Glutamatergic neuron (in vitro differentiated cells): ENCODE measurements at regions not wholly inside any gene's neighbourhood (a gene's known extent, or its start where the extent isn't known, plus 50 kb on each side); places are given as distances from the start of the nearest gene placed in this dataset.

Source experiments
- DNase-seq: peaks from one replicate; pipeline ENCODE4 v3.0.0; 2022
- H3K27ac Mint-ChIP-seq: one replicate; pipeline ENCODE4 v1.8.0; 2020; ENCODE audit warnings: mild to moderate bottlenecking, mixed read lengths, inconsistent platforms; ENCODE audit not compliant: unreplicated experiment
- H3K27me3 Mint-ChIP-seq: one replicate; pipeline ENCODE4 v1.8.0; 2020; ENCODE audit warnings: mild to moderate bottlenecking, moderate library complexity, mixed read lengths, inconsistent platforms; ENCODE audit not compliant: unreplicated experiment
- H3K36me3 Mint-ChIP-seq: one replicate; pipeline ENCODE4 v1.8.0; 2020; ENCODE audit warnings: mild to moderate bottlenecking, mixed read lengths, inconsistent platforms; ENCODE audit not compliant: unreplicated experiment
- H3K4me1 Mint-ChIP-seq: one replicate; pipeline ENCODE4 v1.8.0; 2020; ENCODE audit warnings: mild to moderate bottlenecking, low read depth, mixed read lengths, inconsistent platforms; ENCODE audit not compliant: unreplicated experiment
- H3K4me3 Mint-ChIP-seq: one replicate; pipeline ENCODE4 v1.8.0; 2020; ENCODE audit warnings: mild to moderate bottlenecking, mixed read lengths, inconsistent platforms; ENCODE audit not compliant: unreplicated experiment
- H3K9me3 Mint-ChIP-seq: one replicate; pipeline ENCODE4 v1.8.0; 2020; ENCODE audit warnings: mild to moderate bottlenecking, moderate library complexity, mixed read lengths, inconsistent platforms; ENCODE audit not compliant: unreplicated experiment
- TF ChIP-seq, protein P1 (sequence below): fragments of 200-600 bp; sonication (generic); IDR thresholded peaks from one replicate; pipeline ENCODE4 v1.5.0; 2021; ENCODE audit not compliant: partially characterized antibody, unreplicated experiment

DNA sequence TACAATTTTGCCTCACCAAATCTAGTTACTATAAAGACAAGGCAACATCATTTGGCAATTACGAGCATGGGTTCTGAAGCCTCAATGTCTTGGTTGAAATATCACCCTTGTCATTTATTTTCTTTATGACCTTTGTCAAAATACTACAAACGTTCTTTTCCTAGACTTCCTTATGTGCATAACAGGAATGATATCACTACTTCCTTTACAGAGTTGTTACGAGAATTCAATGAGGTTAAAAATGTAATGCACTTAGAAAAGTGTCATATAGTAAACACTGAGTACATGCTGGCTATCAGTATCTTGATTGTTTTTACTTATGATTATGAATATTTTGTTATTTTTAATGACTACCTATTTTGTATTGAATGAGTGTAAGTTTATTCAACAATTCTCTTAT, 640.9 kb upstream of the CCNG1 start:
- H3K36me3 Mint-ChIP-seq, result no peaks in the 10 kb centered on the region
- TF ChIP-seq, protein P1, sequence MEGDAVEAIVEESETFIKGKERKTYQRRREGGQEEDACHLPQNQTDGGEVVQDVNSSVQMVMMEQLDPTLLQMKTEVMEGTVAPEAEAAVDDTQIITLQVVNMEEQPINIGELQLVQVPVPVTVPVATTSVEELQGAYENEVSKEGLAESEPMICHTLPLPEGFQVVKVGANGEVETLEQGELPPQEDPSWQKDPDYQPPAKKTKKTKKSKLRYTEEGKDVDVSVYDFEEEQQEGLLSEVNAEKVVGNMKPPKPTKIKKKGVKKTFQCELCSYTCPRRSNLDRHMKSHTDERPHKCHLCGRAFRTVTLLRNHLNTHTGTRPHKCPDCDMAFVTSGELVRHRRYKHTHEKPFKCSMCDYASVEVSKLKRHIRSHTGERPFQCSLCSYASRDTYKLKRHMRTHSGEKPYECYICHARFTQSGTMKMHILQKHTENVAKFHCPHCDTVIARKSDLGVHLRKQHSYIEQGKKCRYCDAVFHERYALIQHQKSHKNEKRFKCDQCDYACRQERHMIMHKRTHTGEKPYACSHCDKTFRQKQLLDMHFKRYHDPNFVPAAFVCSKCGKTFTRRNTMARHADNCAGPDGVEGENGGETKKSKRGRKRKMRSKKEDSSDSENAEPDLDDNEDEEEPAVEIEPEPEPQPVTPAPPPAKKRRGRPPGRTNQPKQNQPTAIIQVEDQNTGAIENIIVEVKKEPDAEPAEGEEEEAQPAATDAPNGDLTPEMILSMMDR, result no peak
- H3K27ac Mint-ChIP-seq, result no peak overlapping the region
- no peaks in the 10 kb centered on the region for H3K4me1 Mint-ChIP-seq
- H3K4me3 Mint-ChIP-seq, result no peak overlapping the region
- H3K27me3 Mint-ChIP-seq, result no peaks in the 10 kb centered on the region
- H3K9me3 Mint-ChIP-seq, result no peaks in the 10 kb centered on the region
- DNase-seq, result no peak

DNA sequence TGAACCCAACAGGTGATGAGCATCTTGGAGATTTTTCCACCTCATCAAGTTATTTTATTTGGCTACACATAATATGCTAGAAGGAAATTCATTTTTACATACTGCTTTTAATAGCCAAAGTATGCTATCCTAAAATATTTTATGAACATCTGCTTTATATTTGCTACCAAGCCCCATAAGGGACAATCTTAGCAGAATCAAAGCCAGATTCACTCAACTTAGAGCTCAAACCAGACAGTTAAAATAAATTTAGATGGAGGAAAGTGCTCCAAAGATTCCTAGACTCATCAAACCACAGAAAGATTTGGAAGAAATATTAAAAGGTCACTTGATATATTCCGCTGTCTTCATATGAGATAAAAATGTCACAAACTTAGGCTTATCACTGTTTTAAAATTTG, 637.1 kb upstream of the CCNG1 start:
- H3K27ac Mint-ChIP-seq, result no peak overlapping the region

DNA sequence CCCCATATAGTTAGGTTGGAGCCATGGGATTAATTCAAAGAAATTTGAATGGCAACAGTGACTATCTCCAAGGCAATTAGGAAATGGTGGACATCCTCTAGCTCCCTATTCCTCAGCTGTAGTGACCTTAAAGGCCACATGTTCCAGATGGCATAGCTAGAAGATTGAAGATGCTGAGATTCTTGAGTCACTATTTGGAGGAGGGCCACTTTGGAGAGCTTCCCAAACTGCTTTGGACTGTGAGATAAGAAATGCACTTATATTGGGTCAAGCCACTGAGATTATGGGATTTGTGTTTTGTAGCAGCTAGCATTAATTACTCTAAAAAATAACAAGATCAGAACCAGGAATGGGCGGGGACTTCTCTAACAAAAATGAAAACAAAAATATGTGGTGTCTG, 636.2 kb upstream of the CCNG1 start:
- no peaks in the 10 kb centered on the region for H3K27me3 Mint-ChIP-seq
- TF ChIP-seq, protein P1, result no peak
- no peaks in the 10 kb centered on the region for H3K9me3 Mint-ChIP-seq
- no peaks in the 10 kb centered on the region for H3K4me1 Mint-ChIP-seq
- DNase-seq, result no peak
- no peak overlapping the region for H3K27ac Mint-ChIP-seq
- no peak overlapping the region for H3K4me3 Mint-ChIP-seq
- no peaks in the 10 kb centered on the region for H3K36me3 Mint-ChIP-seq

More for the DNA sequence above, 637.1 kb upstream of the CCNG1 start:
- Mint-ChIP-seq H3K36me3 (no peaks in the 10 kb centered on the region), H3K4me3 (no peak overlapping the region), H3K4me1 (no peaks in the 10 kb centered on the region), H3K9me3 (no peaks in the 10 kb centered on the region), H3K27me3 (no peaks in the 10 kb centered on the region)
- TF ChIP-seq, protein P1, result no peak
- DNase-seq, result no peak

DNA sequence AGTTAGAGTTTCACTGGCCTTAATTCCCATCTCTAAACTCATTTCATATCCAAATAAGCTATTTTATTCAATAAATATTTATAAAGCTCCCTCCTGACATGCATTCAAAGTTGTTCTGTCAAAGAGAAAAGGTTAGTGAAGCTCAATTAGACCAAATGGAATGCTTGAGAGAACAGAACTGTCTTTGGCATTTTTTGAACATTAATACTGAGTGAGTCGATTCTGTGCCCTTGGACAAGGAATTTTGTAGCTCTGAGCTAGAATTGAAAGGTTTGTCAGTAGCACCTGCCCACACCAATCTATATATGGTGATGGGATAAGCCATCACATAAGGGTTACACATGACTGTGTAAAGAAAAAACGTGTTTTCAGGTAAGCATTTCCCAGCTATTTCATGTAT, 631.2 kb upstream of the CCNG1 start:
- H3K27ac Mint-ChIP-seq, result no peak overlapping the region
- no peaks in the 10 kb centered on the region for H3K9me3 Mint-ChIP-seq
- peaks cover 5% of the 10 kb centered on the region for H3K4me1 Mint-ChIP-seq
- no peaks in the 10 kb centered on the region for H3K36me3 Mint-ChIP-seq
- no peak overlapping the region for H3K4me3 Mint-ChIP-seq
- TF ChIP-seq, protein P1, result no peak
- no peak for DNase-seq
- H3K27me3 Mint-ChIP-seq, result no peaks in the 10 kb centered on the region

DNA sequence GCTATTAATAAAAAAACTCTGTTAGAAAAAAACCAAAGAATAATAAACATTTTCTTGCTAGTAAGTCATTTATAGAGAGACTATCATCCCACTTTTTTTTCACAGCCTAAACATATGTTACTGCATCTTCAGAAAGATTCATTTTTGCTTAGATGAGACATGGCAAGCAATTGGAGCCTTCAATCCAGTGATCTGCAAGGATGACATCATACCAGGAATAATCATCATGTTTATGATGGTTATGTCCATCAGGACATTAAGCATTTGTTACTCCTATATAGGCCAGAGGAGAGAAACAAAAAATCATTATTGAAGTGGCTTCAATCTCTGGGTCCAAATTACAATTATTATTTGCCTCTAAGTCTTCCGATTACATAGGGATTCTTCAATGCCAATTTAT, 626.3 kb upstream of the CCNG1 start:
- no peaks in the 10 kb centered on the region for H3K36me3 Mint-ChIP-seq
- H3K4me3 Mint-ChIP-seq, result no peak overlapping the region
- TF ChIP-seq, protein P1, result no peak
- H3K27ac Mint-ChIP-seq, result no peak overlapping the region
- H3K27me3 Mint-ChIP-seq, result no peaks in the 10 kb centered on the region
- no peak for DNase-seq
- H3K9me3 Mint-ChIP-seq, result no peaks in the 10 kb centered on the region
- H3K4me1 Mint-ChIP-seq, result peaks cover 5% of the 10 kb centered on the region
